GM19324 (cell line): ENCODE measurements at regions not wholly inside any gene's neighbourhood (a gene's known extent, or its start where the extent isn't known, plus 50 kb on each side); places are given as distances from the start of the nearest gene placed in this dataset.

Experiments
- ATAC-seq: cut with Tn5 transposase; IDR thresholded peaks from one replicate; pipeline ENCODE4 v1.9.1; 2021; ENCODE audit warnings: mild to moderate bottlenecking, moderate library complexity; ENCODE audit not compliant: unreplicated experiment, low FRiP score

GRCh38 chr13:59483501-59484145 is 680.1 kb downstream of the DIAPH3 start:
- ATAC-seq, result no peak

- ATAC-seq, result no peak
Observed at GRCh38 chr13:59487883-59488282, 675.8 kb downstream of the DIAPH3 start.

GRCh38 chr13:59488436-59488835 is 675.3 kb downstream of the DIAPH3 start:
- ATAC-seq, result no peak

- ATAC-seq, result no peak
Observed at GRCh38 chr13:59490651-59491050, 673.1 kb downstream of the DIAPH3 start.

- ATAC-seq, result no peak
Observed at GRCh38 chr13:59492030-59492636, 671.6 kb downstream of the DIAPH3 start.

- no peak for ATAC-seq
Observed at GRCh38 chr13:59493436-59493965, 670.2 kb downstream of the DIAPH3 start.

GRCh38 chr13:59494151-59494550 is 669.6 kb downstream of the DIAPH3 start:
- no peak for ATAC-seq

- ATAC-seq, result no peak
Observed at GRCh38 chr13:59494560-59494970, 669.2 kb downstream of the DIAPH3 start.

- ATAC-seq, result no peak
Observed at GRCh38 chr13:59495299-59495698, 668.4 kb downstream of the DIAPH3 start.

- no peak for ATAC-seq
Observed at GRCh38 chr13:59495936-59496512, 667.7 kb downstream of the DIAPH3 start.

GRCh38 chr13:59497621-59498247 is 666.0 kb downstream of the DIAPH3 start:
- ATAC-seq, result no peak

GRCh38 chr13:59501004-59501403 is 662.7 kb downstream of the DIAPH3 start:
- no peak for ATAC-seq

GRCh38 chr13:59504407-59504806 is 659.3 kb downstream of the DIAPH3 start:
- no peak for ATAC-seq

- no peak for ATAC-seq
Observed at GRCh38 chr13:59510386-59510785, 653.3 kb downstream of the DIAPH3 start.

GRCh38 chr13:59513686-59514085 is 650.0 kb downstream of the DIAPH3 start:
- no peak for ATAC-seq

GRCh38 chr13:59514316-59514715 is 649.4 kb downstream of the DIAPH3 start:
- ATAC-seq, result no peak

GRCh38 chr13:59519819-59520218 is 643.9 kb downstream of the DIAPH3 start:
- no peak for ATAC-seq

- no peak for ATAC-seq
Observed at GRCh38 chr13:59521549-59521948, 642.2 kb downstream of the DIAPH3 start.

GRCh38 chr13:59522652-59523051 is 641.1 kb downstream of the DIAPH3 start:
- no peak for ATAC-seq

- no peak for ATAC-seq
Observed at GRCh38 chr13:59527500-59527899, 636.2 kb downstream of the DIAPH3 start.

GRCh38 chr13:59531571-59532091 is 632.1 kb downstream of the DIAPH3 start:
- ATAC-seq, result no peak
